Gastroesophageal sphincter (tissue), 3 donors: ENCODE measurements at regions not wholly inside any gene's neighbourhood (a gene's known extent, or its start where the extent isn't known, plus 50 kb on each side); places are given as distances from the start of the nearest gene placed in this dataset.

Experiments used
- CTCF ChIP-seq, 4 experiments: fragments of 200-600 bp in 2 of 4; fragments of 450-650 bp in 2 of 4; sonication (generic) in 1 of 4; IDR thresholded peaks; one replicate each; pipeline ENCODE4 v1.5.1; 2017 to 2019; ENCODE audit warnings: antibody characterized with exemption in 4 of 4, mild to moderate bottlenecking in 2 of 4, moderate library complexity in 2 of 4
- POLR2A ChIP-seq, 2 donors: fragments of 450-650 bp; IDR thresholded peaks; one replicate each; pipeline ENCODE4 v1.6.1; 2017; ENCODE audit warnings: antibody characterized with exemption in 2 of 2, mild to moderate bottlenecking in 2 of 2, moderate library complexity in 1 of 2

GRCh38 chr10:29387269-29387668 lies 98.4 kb downstream of the LYZL1 start:
- TF ChIP-seq POLR2A (IDR thresholded peaks at IDR 0.05) (no peak), CTCF (IDR thresholded peaks at IDR 0.05) (no peak)
